ENCODE measurements at regions not wholly inside any gene's neighbourhood (a gene's known extent, or its start where the extent isn't known, plus 50 kb on each side); places are given as distances from the start of the nearest gene placed in this dataset.

GRCh38 chr1:229027158-229027557 lies 243.8 kb upstream of the RAB4A start:
- Histone ChIP-seq H3K36me3 (ENCODE audit: low read depth) (no peaks in the 10 kb centered on the region), H3K4me3 (no peak overlapping the region), H3K4me1 (ENCODE audit: low read depth) (no peaks in the 10 kb centered on the region), H3K9me3 (no peaks in the 10 kb centered on the region)
- DNase-seq (no peak), ATAC-seq (no peak)
- intact Hi-C loops (cut with DNase I, micrococcal nuclease): no loop called here
- no peak for TF ChIP-seq CTCF (IDR thresholded peaks at IDR 0.05)

- Histone ChIP-seq H3K4me1 (ENCODE audit: low read depth) (no peaks in the 10 kb centered on the region), H3K36me3 (ENCODE audit: low read depth) (no peaks in the 10 kb centered on the region), H3K4me3 (no peak overlapping the region), H3K9me3 (no peaks in the 10 kb centered on the region)
- no peak for TF ChIP-seq CTCF (IDR thresholded peaks at IDR 0.05)
- intact Hi-C loops (cut with DNase I, micrococcal nuclease): no loop called here
- peak in 1 of 3 donors; percentile 32 for DNase-seq
- peak; percentile 69 for ATAC-seq
Observed at GRCh38 chr1:229027622-229028182, 243.2 kb upstream of the RAB4A start.

- DNase-seq (no peak), ATAC-seq (no peak)
- intact Hi-C loops (cut with DNase I, micrococcal nuclease): no loop called here
- Histone ChIP-seq H3K4me1 (ENCODE audit: low read depth) (no peaks in the 10 kb centered on the region), H3K9me3 (no peaks in the 10 kb centered on the region), H3K36me3 (ENCODE audit: low read depth) (no peaks in the 10 kb centered on the region), H3K4me3 (no peak overlapping the region)
- no peak for TF ChIP-seq CTCF (IDR thresholded peaks at IDR 0.05)
Observed at GRCh38 chr1:229028544-229028943, 242.4 kb upstream of the RAB4A start.

GRCh38 chr1:229028987-229029878 lies 241.7 kb upstream of the RAB4A start:
- intact Hi-C loops (cut with DNase I, micrococcal nuclease): no loop called here
- DNase-seq (no peak), ATAC-seq (no peak)
- Histone ChIP-seq H3K4me1 (ENCODE audit: low read depth) (no peaks in the 10 kb centered on the region), H3K9me3 (no peaks in the 10 kb centered on the region), H3K36me3 (ENCODE audit: low read depth) (no peaks in the 10 kb centered on the region), H3K4me3 (no peak overlapping the region)
- TF ChIP-seq CTCF (IDR thresholded peaks at IDR 0.05): no peak

- no peak for ATAC-seq
- H3K36me3 ChIP-seq (ENCODE audit: low read depth): no peaks in the 10 kb centered on the region
- TF ChIP-seq CTCF (IDR thresholded peaks at IDR 0.05): no peak
- no peak overlapping the region for H3K4me3 ChIP-seq
- no peaks in the 10 kb centered on the region for H3K9me3 ChIP-seq
- DNase-seq: no peak
- intact Hi-C loops (cut with DNase I, micrococcal nuclease): no loop called here
- H3K4me1 ChIP-seq (ENCODE audit: low read depth): no peaks in the 10 kb centered on the region
Observed at GRCh38 chr1:229029879-229030235, 241.1 kb upstream of the RAB4A start.

All from mucosa of descending colon (tissue), 3 donors.